ENCODE measurements at regions not wholly inside any gene's neighbourhood (a gene's known extent, or its start where the extent isn't known, plus 50 kb on each side); places are given as distances from the start of the nearest gene placed in this dataset.
"Not testable (repeated sequence)": the region's sequence is repeated elsewhere in the genome, so short reads cannot be mapped to it uniquely, and the experiment has no call there.

- DNase-seq (ENCODE audit: low spot score), result no peak
Observed at GRCh38 chr12:97005174-97005573, 98.1 kb downstream of the NEDD1 start.

DNA sequence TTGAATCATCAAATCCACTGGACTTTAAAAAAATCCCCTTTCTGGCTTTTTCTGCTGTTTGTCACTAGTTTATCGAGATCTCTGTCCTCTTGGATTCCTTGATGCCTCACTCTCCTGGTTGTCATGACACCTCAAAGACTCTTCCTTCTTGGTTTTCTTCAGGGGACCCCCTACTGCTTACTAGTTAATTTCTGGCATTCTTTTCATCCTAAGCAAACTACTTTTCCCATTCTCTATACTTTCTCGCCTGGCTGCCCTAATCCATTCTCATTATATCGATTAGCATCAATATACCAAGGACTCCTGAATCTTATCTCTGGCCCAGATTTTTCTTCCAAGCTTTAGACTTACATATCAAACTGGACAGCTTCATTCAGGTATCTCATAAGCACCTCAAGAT, 98.6 kb downstream of the NEDD1 start:
- no peak for DNase-seq (ENCODE audit: low spot score)

GRCh38 chr12:97006585-97006984, 99.5 kb downstream of the NEDD1 start:
- DNase-seq (ENCODE audit: low spot score), result no peak

- DNase-seq (ENCODE audit: low spot score), result no peak
Observed at GRCh38 chr12:97016163-97016562, 109.1 kb downstream of the NEDD1 start.

DNA sequence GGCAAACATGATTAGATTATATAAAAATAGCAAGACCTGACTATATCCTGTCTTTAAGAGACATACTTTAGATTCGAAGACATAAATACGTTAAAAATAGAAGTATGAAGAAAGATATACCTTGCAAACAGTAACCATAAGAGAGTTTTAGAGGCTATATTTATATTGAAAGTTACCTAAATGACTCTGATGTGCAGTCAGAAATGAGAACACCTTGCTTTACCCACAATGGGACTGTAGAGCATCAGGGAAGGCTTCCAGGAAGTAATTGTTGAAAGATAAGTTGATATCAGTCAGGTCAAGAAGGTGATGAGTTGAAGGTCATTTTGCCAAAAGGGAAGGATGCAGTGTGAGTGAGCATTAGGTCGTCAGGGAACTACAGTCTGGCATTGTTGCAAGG, 110.2 kb downstream of the NEDD1 start:
- DNase-seq (ENCODE audit: low spot score), result no peak

GRCh38 chr12:97022536-97023230, 115.6 kb downstream of the NEDD1 start:
- DNase-seq (ENCODE audit: low spot score), result no peak

DNA sequence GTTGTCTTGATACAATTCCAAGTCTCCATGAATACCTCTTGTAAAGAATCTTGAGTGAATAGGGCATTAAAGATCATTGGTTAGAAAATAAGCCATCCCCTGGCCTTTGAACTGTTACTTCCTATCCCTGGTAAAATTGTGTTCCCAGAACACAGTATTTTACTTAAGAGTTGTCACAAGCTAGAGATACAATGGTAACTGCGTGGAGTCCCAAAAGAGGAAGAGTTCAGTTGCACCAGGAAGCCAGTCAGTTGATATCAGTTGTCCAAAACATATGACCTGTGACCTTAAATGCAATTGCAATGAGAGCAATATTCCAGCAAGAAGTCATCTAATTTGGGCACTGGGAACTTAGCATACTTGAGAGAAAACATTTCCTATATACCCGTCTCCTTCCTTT, 117.3 kb downstream of the NEDD1 start:
- no peak for DNase-seq (ENCODE audit: low spot score)

- DNase-seq (ENCODE audit: low spot score), result no peak
Observed at GRCh38 chr12:97026901-97027300, 119.8 kb downstream of the NEDD1 start.

- no peak for DNase-seq (ENCODE audit: low spot score)
Observed at GRCh38 chr12:97027482-97027881, 120.4 kb downstream of the NEDD1 start.

DNA sequence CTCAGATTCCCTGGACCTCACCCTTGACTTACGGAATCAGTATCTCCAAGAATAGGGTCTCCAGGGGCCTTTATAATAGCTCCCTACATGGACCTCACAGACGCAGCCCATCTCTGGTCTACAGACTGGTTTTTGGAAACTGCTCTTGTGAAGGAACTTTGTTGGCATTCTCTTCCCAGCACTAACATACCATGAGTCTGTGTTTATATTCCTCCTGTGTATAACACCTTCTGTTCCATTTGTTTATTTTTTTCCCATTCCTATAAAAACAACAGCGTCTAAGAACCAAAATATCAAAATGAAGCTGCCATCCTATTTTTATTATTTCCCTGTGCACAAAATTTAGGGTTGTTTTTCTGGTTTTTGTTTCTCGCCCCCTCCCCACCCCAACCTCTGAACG, 131.1 kb downstream of the NEDD1 start:
- no peak for DNase-seq (ENCODE audit: low spot score)

DNA sequence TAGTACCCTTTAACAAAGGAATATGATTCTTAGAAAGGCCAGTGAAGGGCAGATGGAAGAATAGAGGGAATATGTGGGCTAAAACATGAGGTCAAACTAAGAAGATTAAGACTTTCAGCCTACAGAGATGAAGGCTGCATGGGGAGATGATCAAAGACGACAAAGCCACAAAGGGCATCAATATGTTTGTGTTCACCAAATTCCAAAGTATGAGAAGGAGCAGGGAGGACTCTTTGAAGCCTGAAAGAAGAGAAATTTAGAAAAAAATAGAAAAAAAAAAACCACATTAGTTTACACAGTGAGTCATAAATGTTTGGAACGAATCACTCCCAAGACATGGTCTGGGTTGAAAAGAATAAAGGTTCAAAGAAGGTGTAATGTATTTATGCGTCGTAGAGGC, 131.8 kb downstream of the NEDD1 start:
- no peak for DNase-seq (ENCODE audit: low spot score)

GRCh38 chr12:97046901-97047300, 139.8 kb downstream of the NEDD1 start:
- no peak for DNase-seq (ENCODE audit: low spot score)

DNA sequence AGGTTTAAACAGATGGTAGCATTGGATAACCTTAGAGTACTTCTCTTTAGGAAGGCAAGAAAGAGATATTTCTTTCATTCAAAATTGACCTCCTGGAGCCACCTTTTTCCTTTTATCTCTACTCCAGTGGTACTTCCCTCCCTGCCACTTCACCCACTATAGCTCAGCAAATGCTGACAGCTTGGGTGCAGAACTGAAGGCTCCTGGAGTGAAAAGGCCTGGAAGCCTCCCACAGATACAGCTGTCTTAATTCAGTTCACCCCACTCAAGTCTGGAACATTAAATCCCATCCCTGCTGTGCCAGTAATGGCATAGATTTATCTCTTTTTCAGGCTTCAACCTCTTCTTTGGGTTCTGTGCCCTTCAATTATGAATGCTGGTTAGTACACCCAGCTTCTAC, 140.3 kb downstream of the NEDD1 start:
- no peak for DNase-seq (ENCODE audit: low spot score)

GRCh38 chr12:97048421-97049035, 141.5 kb downstream of the NEDD1 start:
- no peak for DNase-seq (ENCODE audit: low spot score)

- no peak for DNase-seq (ENCODE audit: low spot score)
Observed at GRCh38 chr12:97050509-97050908, 143.5 kb downstream of the NEDD1 start.

DNA sequence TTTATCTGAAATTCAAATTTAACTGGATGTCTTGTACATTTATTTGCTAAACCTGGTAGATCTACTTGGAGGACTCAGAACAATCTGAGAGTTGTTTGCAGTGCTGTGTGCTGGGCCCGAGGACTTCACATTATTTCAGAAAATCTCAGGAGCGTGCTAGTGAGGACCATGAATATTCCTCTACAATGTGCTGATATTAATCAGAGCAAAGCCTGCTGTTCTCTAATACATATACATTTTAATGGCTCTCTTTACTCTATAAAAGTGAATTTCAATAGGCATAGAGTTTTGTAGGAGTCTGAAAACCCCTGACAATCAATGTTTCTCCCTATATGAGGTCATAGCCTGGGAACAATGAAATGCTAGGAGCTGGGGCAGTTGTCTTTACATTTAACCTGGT, 144.3 kb downstream of the NEDD1 start:
- DNase-seq (ENCODE audit: low spot score), result no peak

DNA sequence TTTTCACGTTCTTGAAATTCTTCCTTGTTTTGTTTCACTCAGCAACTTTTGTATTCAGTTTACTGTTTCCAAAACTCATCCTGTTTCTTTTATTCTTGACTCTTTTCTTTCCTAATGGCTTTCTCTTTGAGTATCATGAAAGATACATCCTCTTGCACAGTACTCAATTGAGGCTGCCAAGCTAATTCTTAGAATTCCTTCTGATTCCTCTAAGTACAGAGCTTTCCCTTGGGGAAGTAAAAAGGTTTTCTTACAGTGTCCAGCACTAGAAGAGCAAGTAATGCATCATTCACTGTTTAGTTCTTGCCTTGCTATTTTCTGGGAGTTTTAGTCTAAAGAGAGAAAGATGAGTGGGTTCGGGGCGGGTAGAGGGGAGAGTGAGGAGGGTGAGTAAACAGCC, 154.1 kb downstream of the NEDD1 start:
- DNase-seq (ENCODE audit: low spot score), result no peak

- DNase-seq (ENCODE audit: low spot score), result no peak
Observed at GRCh38 chr12:97063292-97063935, 156.4 kb downstream of the NEDD1 start.

- no peak for DNase-seq (ENCODE audit: low spot score)
Observed at GRCh38 chr12:97075161-97075933, 168.3 kb downstream of the NEDD1 start.

DNA sequence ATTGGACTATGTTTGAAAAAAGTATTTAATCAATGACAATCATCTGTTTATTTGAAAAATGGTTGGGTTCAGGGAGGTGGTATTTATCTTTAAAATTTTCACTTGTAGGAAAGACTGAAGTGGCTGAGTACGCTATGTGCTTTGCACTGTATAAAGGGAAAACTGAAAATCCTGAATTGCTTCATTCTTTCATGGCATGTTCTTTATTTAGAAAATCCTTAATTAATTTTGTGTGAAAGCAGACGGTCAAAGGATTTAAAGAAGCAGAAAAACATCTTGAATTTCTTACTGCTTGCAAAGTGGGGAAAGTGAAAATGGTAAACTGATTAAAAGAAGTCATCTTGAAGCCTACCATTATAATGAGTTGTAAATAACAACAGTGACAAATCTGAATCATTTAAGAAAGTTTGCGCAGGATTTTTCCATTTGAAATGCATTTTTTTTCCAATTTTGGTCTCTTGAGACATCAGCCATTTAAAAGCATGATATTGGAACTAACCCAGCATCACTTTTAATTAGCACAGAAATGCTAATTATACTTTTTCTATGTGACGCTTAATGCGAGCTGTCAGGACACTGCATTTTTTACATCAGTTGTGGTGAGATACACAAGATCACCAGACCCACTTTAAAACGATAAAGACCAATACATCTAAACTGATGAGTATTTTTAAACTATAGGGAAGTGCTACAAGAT, 169.0 kb downstream of the NEDD1 start:
- DNase-seq (ENCODE audit: low spot score), result no peak

DNA sequence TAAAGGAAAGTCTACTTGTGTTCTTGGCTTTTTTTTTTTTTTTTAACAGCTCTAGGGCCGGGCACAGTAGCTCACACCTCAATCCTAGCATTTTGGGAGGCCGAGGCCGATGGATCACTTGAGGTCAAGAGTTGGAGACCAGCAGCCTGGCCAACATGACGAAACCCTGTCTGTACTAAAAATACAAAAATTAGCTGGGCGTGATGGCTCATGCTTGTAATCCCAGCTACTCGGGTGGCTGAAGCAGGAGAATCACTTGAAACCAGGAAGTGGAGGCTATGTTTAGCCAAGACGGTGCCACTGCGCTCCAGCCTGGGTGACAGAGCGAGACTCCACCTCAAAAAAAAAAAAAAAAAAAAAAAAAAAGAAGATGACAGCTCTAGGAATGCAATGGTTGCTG, 169.9 kb downstream of the NEDD1 start:
- DNase-seq (ENCODE audit: low spot score), result not testable (repeated sequence)

DNA sequence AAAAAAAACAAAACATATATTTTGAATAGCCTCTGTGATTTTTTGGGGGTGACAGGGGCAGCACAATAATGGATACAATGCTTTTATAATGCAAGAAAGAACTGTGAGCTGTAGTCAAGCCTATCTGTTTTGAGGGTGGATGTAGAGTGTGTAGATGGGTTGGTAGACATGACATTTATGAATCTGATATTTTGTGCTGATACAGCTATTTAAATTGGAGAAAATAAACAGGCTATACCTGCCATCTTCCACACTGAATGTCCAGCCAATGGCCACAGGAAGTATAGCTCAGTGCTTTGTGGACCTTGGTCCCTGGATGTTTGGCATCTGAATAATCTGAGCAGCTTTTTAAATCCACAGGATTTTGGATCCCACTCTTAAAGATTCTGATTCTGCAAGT, 175.0 kb downstream of the NEDD1 start:
- DNase-seq (ENCODE audit: low spot score), result no peak

Data from AG08396 (cell line).